ENCODE measurements at regions not wholly inside any gene's neighbourhood (a gene's known extent, or its start where the extent isn't known, plus 50 kb on each side); places are given as distances from the start of the nearest gene placed in this dataset.

DNA sequence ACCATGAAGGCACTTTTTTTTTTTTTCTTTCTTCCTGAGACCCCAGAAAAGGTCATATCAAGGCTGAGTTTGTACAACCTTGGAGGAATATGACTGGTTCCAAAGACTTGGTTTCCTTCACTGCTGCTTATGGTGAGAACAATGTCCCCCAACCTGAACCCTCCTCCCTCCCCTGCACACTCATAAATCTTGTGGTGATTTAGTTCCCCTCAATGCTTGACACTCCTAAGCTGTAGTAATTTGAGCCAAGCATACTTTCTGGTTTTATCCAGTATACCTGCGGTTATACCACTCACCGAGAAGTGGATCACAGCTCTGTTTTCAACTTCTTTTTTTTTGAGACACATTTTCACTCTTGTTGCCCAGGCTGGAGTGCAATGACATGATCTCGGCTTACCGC is 149.9 kb upstream of the KLF4 start:
- CTCF ChIA-PET = no interaction called here
- POLR2A ChIA-PET = no interaction called here

DNA sequence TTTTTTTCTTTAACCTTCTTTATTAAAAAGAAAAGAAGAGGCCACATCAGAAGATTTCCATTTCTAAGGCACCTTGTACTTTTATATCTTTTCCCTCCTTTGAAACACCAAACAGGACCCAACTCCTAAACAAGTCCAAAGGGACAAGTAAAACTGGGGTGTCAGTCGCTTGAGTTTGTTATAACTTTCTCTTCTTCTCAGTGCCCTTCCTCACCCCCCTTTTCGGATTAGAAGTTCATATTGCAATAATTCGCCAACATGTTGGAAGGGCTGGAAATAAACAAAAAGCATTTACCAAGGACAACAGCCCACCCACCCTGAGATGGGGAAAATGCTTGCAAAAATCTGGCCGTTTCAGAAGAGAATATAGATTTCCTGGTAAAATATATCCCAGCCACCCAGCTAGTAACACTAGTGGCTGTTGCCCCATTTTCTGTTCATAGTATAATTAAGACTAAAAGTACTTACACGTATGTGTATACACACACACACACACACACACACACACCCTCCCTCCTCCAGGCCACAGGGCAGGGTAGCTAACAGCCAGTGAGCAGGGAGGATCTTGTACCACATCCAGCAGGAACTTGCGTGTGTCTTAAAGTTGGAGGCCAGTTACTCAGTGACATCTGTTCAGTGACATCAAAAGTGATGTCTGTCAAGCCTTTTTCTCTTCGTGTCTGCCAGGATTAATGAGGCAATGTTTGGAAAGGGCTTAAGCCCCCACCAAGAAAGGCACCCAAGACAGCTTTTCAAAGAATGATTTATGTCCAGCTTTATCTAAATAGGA is 149.1 kb upstream of the KLF4 start:
- ChIA-PET CTCF (no interaction called here), POLR2A (no interaction called here)

DNA sequence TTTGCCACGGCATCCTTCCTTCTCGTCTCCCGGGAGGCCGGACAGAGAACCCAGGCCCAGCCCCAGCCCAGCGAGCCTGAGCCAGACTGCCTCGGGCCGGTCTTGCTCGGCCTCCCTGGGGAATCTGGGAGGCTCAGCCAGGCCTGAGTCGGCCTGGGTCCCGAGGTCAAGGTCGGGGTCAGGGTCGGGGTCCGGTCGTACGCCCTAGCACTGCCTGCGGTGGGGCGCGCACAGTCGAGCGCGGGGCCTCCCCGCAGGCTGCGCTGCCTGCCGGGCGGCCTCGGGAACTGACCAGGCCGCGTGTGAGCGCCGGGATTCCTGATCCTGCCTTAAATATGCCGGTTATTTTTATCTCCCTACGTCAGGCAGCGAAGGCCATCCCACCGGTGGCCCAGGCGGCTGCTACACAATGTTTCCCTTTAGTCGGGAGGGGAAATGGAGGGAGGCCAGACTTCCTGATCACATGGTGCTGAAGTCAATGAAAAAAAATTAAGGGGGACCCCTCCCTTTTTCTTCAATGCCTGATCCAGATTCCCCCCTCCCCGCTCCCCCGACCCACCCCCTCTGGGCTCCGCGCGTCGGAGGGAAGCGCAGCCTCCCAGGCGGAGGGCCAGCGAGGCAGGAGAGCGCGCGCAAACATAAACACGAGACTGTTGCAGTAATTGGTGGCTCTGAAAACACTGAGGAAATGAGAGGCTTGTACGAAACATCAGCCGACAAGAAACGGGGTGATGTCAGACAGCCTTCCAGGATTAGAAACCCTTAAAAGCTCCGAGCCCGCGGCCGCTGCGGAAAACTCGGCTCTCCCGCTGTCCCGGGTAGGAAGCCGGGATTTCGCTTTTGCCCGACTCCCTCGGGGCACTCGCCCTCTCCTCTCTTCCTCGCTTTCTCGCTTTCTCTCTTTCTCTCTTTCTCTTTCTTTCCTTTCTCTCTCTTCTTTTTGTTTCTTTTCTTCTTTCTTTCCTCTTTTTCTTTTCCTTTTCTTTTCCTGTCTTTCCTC is 148.2 kb upstream of the KLF4 start:
- ChIA-PET CTCF (no interaction called here), POLR2A (no interaction called here)

DNA sequence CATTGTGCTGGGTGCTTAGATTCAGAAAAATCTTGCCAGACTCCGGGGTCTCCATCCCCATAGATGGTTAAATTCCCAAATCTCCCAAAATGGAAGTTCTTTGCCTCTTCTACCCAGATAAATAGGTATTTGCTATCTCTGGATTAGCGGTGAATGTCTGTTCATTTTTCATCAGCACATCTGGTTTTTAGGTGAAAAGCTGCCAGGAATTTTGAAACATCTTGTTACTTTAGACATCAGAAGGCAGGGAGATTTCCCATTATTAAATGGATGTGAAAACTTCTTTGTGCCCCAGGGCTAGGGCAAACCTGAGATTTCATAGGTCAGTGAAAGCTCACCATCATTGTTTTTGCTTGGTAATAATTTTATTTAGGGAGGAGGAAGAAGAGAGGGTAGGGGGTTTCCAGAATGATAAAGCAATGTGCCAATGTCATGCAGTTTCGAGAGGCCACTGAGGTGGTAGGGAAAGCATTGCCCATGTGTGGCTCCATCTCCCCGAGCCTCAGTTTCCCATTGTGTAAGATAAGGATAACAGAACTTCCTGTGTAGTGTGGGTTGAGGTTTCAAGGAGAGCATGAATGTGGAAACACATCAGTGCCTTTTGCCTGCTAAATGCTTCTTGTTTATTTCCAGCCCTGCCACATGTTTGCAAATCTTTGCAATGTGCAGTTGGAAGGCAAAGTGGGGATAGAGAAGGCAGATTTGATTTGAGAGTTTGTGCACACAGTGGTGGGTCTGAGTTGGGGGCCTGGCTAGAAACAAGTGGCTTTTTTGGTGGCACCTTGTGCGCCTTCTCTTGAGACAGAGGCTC is 147.2 kb upstream of the KLF4 start:
- CTCF ChIA-PET = no interaction called here
- POLR2A ChIA-PET = no interaction called here

DNA sequence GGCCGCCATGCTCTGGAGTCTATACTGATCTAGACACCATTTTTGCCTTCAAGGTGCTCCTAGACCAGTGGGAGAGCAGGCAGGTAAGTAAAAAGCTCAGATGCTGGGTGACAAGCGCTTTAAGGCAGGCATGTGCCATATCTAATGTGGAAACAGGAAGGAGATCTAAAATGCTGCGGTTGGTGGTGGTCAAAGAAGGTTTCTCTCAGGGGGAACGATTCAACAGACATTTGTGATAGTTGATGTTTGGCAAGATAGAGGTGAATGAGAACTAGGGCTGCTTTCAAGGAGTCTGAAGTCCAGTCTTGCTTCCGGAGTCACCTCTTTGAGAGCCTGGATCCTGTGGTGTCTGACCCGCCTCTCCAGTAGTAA is 146.2 kb upstream of the KLF4 start:
- ChIA-PET CTCF (no interaction called here), POLR2A (no interaction called here)

DNA sequence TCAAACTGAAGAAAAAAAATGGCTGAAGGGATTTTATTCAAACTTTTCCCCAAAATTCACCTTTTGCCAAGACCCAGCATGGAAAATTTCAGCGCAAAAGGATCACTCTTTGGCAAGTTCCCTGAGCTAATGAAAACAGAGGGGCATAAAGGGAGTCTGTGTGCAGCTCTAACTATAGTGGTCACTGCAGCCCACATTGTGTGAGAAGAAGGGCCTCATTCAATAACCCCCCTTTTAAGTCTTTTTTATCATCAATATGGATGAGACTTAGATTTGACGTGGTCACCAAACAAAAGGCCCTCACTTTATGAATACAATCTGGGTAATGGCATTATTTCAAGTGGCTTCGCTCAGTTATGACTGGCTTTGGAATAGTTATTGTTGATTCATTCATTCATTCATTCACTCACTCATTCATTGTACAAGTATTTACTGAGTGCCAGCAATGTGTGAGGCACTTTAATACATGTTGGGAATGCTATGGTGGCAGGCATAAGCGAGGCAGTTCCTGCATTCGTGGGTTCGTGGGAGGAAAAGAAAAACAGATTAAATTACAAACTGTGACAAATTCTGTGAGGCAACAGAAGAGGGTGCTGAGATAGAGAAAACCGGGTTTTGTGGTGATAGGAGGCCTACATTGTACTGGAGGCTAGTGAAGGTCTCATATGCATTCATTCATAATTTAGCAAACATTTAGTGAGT is 145.7 kb upstream of the KLF4 start:
- ChIA-PET CTCF (no interaction called here), POLR2A (no interaction called here)

DNA sequence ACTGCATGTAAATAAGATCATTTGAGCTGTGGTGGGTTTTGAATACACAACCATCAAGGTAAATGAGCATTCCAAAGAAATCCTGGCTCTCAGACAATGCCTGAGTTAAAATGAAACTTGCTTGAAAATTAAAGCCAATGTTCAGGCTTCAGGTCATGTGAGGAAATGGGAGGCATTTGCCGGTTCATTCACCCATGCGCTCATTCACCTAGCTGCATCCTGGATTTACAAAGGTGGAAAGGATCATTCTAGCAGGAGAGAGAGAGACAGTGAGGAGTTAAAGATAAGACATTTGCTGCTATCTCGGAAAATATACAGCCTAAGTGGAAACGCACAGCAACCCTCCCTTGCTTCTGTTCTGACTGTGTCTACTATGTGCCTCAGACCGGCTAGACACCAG is 143.8 kb upstream of the KLF4 start:
- CTCF ChIA-PET = no interaction called here
- POLR2A ChIA-PET = no interaction called here

DNA sequence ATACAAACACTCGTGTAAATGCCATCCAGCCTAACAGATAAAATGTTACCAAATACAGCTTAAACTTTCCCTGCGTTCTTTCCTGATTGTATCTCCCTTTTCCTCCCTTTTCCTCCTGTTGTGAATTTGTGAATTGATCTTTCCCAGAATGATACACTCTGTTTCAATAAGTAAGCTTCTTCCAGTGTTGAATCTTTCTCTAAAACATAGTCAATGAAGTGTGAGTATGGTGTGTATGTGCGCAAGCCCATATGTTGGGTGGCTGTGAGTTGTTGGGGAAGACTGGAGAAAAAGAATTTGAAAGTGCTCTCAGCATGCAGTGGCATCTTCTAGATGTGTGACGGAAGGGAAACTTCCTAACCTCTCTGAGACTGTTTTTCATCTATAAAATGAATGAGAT is 143.1 kb upstream of the KLF4 start:
- ChIA-PET CTCF (no interaction called here), POLR2A (no interaction called here)

DNA sequence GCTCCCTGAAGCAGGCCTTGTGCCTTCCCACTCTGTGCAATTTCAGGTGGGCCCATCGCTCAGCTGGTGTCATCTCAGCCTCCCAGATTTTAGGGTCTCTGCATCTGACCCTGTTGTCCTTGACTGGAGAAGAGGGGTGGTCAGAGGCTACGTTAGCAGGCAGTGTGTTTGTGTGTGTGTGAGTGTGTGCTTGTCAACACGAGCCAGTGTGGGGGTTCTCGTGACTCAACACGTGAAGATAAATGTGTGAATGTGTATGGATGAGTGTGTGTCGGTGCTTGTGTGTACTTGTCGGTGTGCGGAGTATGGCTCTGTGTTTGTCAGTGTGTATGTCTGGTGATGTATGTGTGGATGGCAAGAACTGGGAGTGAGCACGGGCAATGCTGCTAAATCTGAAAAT is 142.6 kb upstream of the KLF4 start:
- ChIA-PET CTCF (no interaction called here), POLR2A (no interaction called here)

DNA sequence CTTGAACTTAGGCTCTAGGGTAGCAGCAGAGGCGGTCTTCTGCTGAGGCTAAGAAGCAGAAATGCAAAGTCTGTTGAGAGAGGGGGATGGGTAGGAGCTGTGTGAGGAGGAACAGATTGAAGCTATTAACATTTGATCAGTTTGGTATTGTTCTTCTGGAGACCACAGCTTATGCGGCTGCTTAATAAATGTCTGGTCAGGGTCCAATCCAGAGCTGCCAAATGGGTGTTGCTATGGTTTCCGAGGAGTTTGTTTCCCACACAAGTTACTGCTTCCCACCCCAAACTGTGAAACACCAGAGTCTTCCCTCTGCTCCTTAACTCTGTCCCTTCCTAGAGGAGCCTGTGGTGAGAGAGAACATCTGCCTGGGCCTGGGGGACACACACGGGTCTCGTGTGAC is 142.2 kb upstream of the KLF4 start:
- CTCF ChIA-PET = no interaction called here
- POLR2A ChIA-PET = no interaction called here

DNA sequence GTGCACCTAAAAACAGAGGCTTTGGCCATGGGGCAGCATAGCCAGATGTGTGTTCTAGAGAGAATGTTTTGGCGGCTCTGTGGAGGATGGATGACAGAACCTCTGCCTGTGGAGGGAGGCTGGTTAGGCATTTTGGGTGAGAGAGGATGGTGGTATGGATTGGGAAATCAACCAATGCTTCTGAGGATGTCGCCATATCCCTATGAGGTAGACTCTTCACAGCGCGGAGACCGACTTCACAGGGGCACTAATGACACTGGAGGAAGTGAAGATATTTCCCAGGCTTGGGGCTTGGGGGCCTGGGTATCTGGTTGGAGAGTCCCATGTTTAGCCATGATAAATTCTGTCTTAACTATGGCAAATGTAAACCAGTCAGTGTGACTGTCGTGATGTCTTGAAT is 140.6 kb upstream of the KLF4 start:
- POLR2A ChIA-PET = no interaction called here
- CTCF ChIA-PET = no interaction called here

DNA sequence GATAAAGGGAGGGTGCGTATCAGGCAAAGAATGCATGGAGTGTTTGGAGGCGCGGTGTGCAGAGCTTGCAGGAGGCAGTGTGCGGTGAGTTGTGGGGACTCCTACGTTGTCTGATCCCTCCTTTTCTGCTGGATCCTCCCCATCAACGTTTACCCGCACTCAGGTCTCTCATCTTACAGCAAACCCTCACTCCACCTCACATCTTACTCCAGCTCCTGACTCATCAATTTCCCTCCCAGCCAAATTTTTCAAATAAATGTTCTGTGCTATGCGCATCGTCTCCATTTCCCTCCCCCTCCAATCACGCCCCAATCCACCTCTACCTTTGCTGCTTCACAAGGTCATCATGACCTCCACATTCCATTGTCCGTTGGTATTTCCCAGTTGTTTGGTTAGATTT is 138.9 kb upstream of the KLF4 start:
- CTCF ChIA-PET = no interaction called here

DNA sequence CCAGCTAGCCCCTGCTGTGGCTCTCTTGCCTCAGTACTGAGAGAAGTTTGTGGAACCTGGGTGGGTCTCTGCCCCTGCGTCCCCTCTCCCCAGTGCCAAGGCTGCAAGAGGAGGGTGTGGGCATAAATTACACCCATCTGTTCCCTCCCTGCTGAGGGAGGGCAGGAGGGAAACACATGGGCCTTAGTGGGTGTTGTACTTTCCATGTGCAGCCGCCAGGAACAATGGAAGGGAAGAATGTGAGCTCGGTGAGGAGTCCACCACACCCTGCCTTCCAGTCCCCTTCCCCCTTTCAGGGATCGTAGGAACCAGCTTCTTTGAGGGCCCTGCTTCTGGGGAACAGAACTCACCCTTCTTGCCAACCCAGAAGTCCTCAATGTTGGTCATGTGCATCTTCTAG is 138.2 kb upstream of the KLF4 start:
- POLR2A ChIA-PET = no interaction called here
- CTCF ChIA-PET = no interaction called here

More for the DNA sequence above, 138.9 kb upstream of the KLF4 start:
- POLR2A ChIA-PET = no interaction called here

DNA sequence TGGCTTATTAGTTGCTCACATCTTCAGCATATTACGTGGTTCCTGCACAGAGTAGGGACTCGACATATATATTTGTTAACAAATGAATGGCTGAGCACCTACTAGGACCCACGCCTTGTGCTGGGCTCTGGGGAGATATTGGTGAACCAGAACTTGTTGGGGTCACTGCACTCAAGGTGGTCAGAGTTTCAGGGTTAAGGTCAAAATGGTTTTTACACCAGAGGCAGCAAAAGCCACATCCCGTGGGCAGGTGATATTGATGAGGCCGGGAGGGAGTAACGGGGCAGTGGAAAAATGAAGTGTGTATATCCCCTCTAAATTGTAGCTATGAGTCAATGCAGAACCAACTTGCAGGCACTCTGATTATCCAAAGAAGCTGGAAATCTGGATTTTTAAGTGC is 136.5 kb upstream of the KLF4 start:
- CTCF ChIA-PET = no interaction called here
- POLR2A ChIA-PET = no interaction called here

DNA sequence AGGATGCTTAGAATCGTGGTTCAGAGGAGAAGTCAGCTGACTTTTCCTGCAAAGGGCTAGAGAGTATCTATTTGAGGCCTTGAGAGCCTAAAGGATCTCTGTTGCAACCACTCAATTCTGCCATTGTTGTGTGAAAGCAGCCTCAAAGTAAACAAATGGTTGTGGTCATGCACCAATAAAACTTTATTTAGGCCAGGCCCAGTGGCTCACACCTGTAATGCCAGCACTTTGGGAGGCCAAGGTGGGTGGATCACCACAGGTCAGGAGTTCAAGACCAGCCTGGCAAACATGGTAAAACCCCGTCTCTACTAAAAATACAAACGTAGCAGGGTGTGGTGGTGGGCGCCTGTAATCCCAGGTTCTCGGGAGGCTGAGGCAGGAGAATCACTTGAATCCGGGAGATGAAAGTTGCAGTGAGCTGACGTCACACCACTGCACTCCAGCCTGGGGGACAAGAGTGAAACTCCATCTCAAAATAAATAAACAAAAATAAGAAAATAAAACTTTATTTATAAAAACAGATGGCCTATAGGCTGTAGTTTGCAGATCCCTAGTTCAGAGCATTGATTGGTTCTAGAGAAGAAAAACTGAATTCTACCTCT is 135.9 kb upstream of the KLF4 start:
- ChIA-PET CTCF (no interaction called here), POLR2A (no interaction called here)

DNA sequence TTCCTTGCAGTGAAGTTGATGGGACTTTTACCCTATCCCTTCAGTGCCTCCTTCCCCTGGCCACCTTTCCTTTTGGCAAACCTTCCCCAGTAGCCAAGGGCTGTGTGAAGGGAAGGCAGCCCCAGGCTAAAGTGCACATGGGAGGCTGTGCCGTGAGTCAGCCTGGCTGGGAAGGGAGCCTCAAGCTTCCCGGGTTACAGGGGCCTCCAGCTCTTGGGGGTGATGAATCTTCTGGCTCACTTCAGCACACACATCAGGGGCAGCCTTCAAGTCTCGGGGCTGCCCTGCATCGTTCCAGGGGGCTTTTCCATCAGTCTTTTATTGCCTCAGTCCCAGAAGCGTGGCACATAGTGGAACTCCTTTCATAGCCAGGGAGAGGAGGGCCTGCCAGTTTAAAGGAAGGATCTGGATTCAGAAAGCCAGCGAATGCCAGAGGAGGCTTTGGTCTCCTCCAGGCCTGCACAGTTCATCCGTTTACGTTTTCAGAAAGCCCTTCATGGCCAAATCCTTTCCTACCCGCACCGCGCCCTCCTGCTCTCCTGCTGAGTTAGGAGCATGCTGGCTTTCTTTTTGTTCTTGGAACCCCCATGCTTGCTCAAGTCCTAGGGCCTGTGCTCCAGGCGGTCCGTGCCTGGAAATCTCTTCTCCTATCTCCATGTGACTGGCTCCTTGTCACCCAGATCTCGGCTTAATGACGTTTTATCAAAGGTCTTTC is 134.8 kb upstream of the KLF4 start:
- ChIA-PET CTCF (interaction anchor here (0.7 kb wide), 1 partner anchor 1133 kb away, joined by 4 read pairs; no protein-coding TSS in a partner anchor), POLR2A (no interaction called here)

DNA sequence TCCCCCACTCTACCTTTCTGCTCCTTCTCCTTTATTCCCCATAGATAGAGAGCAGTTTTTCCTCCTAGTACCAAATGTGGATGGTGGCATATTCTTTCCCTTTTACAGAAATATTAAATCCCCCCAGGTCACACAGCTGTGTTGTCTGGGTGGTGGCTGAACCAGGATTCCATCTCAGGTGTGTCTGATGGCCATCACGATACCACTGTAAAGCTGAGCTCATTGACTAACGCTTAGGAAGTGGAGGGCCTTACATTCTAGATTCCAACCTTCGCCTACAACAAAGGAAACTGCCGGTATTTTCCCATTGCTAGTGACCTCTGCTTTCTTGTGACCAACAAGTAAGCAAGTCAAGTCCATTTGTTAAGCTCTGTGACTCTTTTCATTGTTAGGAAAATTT is 131.9 kb upstream of the KLF4 start:
- ChIA-PET CTCF (no interaction called here), POLR2A (no interaction called here)

DNA sequence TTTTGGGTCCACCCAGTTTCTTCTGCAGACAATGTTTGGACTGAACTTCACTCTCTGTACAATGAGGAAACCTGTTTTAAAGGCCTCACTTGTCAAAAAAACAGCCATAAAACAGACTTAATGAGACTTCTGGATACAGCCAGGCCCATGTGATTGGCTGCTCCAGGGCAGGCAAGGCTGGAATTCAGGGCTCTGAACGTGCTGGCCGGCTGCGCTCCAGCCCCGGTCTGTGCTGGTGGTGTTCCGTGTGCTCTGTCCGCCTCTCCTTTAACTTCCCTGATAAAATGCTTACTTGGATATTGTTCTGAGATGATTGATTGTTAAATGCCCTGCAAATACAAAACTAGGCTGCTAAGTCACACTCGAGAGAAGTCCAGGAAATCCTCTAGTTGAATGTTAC is 131.2 kb upstream of the KLF4 start:
- CTCF ChIA-PET = no interaction called here
- POLR2A ChIA-PET = no interaction called here

DNA sequence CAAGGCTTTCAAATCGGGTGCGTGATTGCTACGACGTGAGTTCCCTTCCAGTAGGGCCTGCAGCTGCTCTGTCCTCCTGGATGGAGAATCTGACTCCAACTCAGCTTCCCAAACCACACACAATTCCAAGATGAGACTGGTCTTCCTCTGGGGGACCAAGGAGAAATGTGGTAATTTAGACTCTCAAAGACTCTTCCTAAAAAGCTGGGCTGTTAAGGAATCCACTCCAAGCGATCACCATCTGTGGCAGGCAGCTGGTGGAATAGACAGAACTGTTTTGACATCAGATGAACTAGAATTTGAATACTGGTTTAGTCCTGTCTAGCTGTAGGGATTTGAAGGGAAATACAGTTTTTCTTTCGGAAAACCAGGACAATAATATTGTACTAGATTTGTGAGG is 130.7 kb upstream of the KLF4 start:
- CTCF ChIA-PET = no interaction called here
- POLR2A ChIA-PET = no interaction called here

All from activated CD8-positive, alpha-beta memory T cell treated with anti-CD3 and anti-CD28 coated beads for 36 hours (primary cell).